Sigmoid colon (tissue), 6 donors: ENCODE measurements at regions not wholly inside any gene's neighbourhood (a gene's known extent, or its start where the extent isn't known, plus 50 kb on each side); places are given as distances from the start of the nearest gene placed in this dataset.
"Not testable (repeated sequence)": the region's sequence is repeated elsewhere in the genome, so short reads cannot be mapped to it uniquely, and the experiment has no call there.

Experiments used
- DNase-seq: peaks from one replicate; pipeline ENCODE4 v3.0.0-alpha.2; 2019
- H3K27ac ChIP-seq, 4 donors: fragments of 200-600 bp; sonication (generic); one replicate each; pipeline ENCODE4 v1.5.1; 2016 to 2019; ENCODE audit warnings: mild to moderate bottlenecking in 1 of 4
- H3K27me3 ChIP-seq, 3 donors: fragments of 200-600 bp; sonication (generic); one replicate each; pipeline ENCODE4 v1.5.1; 2019; ENCODE audit warnings: mild to moderate bottlenecking in 1 of 3
- H3K36me3 ChIP-seq, 4 donors: fragments of 200-600 bp; sonication (generic); one replicate each; pipeline ENCODE4 v1.5.1; 2016 to 2019
- H3K4me1 ChIP-seq, 4 donors: fragments of 200-600 bp; sonication (generic); one replicate each; pipeline ENCODE4 v1.5.1; 2017 to 2019
- H3K4me3 ChIP-seq, 4 donors: fragments of 200-600 bp; sonication (generic); one replicate each; pipeline ENCODE4 v1.5.1; 2017 to 2019; ENCODE audit warnings: mild to moderate bottlenecking in 2 of 4, moderate library complexity in 1 of 4
- H3K9me3 ChIP-seq, 4 donors: fragments of 200-600 bp in 3 of 4; sonication (generic) in 3 of 4; one replicate each; pipeline versions ENCODE4 v1.5.1 to v1.6.1; 2013 to 2019
- CTCF ChIP-seq, 4 experiments: fragments of 450-650 bp in 3 of 4; fragments of 200-600 bp in 1 of 4; IDR thresholded peaks; one replicate each; pipeline ENCODE4 v1.5.1; 2016 to 2019; ENCODE audit warnings: antibody characterized with exemption in 4 of 4, mild to moderate bottlenecking in 3 of 4, moderate library complexity in 2 of 4
- EP300 ChIP-seq, 4 donors: sonication (generic); formaldehyde crosslinking; IDR thresholded peaks; one replicate each; pipeline ENCODE4 v1.6.1; 2017; ENCODE audit warnings: antibody characterized with exemption in 4 of 4
- POLR2A ChIP-seq, 2 donors: fragments of 450-650 bp; IDR thresholded peaks; one replicate each; pipeline ENCODE4 v1.6.1; 2016; ENCODE audit warnings: antibody characterized with exemption in 2 of 2, mild to moderate bottlenecking in 2 of 2, moderate library complexity in 2 of 2
- POLR2AphosphoS5 ChIP-seq, 4 donors: sonication (generic); formaldehyde crosslinking; IDR thresholded peaks; one replicate each; pipeline ENCODE4 v1.6.1; 2017; ENCODE audit warnings: antibody characterized with exemption in 4 of 4
- WGBS, 2 donors: extraction: QIAGEN DNeasy Blood & Tissue Kit; methylation state at CpG; one replicate each; pipeline ENCODE4 v1.1.7; 2013; 5-methylcytosine and 5-hydroxymethylcytosine counted together
- intact Hi-C: fragments of 100-400 bp; cut with DNase I; formaldehyde crosslinking; loops from one replicate; pipeline ENCODE4 v1.15.1; 2023
- donor health status: healthy with polysubstance abuse.
- donor health status: healthy.

DNA sequence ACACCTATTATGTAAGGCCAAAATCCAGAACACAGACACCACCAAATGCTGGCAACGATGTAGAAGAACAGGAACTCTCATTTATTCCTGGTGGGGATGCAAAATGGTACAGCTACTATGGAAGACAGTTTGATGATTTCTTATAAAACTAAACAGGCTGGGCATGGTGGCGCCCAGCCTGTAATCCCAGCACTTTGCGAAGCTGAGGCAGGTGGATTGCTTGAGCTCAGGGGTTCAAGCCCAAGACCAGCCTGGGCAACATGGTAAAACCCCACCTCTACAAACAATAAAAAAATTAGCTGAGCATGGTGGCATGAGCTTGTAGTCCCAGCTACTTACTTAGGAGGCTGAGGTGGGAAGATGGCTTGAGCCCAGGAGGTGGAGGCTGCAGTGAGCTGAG lies 98.3 kb downstream of the TUBA3C start:
- no peak overlapping the region for H3K27ac ChIP-seq
- DNase-seq = no peak
- 70 to 72% methylated on average over 3 of the region's 3 CpGs for WGBS, 2 donors
- TF ChIP-seq POLR2A (IDR thresholded peaks at IDR 0.05) (no peak), POLR2AphosphoS5 (IDR thresholded peaks at IDR 0.05) (no peak), EP300 (IDR thresholded peaks at IDR 0.05) (no peak), CTCF (IDR thresholded peaks at IDR 0.05) (no peak)
- no peaks in the 10 kb centered on the region for H3K27me3 ChIP-seq
- intact Hi-C loops = no loop called here
- peaks cover 0 to 3% (median 1%) of the 10 kb centered on the region in 4 donors for H3K9me3 ChIP-seq
- no peaks in the 10 kb centered on the region for H3K36me3 ChIP-seq
- no peak overlapping the region for H3K4me3 ChIP-seq
- no peaks in the 10 kb centered on the region for H3K4me1 ChIP-seq

DNA sequence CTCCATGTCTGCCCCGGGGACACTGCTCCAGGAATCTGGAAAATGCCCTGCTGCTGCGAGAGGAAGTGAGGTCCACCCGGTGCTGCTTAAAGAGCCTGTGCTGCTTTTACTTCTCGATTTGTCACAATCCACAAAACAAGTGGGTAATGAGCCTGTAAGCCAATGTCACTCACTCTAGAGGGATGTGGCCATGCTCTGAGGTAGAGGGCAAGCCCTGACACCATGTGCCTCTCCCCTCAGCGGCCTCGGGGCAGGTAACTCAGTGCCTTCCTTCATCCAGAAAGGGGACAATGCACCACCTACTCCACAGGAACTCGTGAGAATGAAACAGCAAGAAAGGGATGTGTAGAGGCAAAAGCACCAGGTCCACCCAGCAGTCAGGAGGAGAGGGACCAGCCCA lies 106.2 kb downstream of the TUBA3C start:
- no peak for DNase-seq
- Histone ChIP-seq H3K4me3 (no peak overlapping the region), H3K4me1 (no peaks in the 10 kb centered on the region), H3K36me3 (no peaks in the 10 kb centered on the region), H3K27ac (no peak overlapping the region), H3K27me3 (no peaks in the 10 kb centered on the region), H3K9me3 (peaks cover 0 to 9% (median 0%) of the 10 kb centered on the region in 4 donors)
- intact Hi-C loops = no loop called here
- TF ChIP-seq EP300 (IDR thresholded peaks at IDR 0.05) = no peak
- WGBS, 2 donors = 80 to 82% methylated on average over 7 of the region's 7 CpGs

GRCh38 chr13:19074519-19074918 lies 107.1 kb downstream of the TUBA3C start:
- Histone ChIP-seq H3K27me3 (no peaks in the 10 kb centered on the region), H3K4me1 (no peaks in the 10 kb centered on the region), H3K36me3 (no peaks in the 10 kb centered on the region), H3K9me3 (peaks cover 0 to 9% (median 0%) of the 10 kb centered on the region in 4 donors), H3K27ac (no peak overlapping the region), H3K4me3 (no peak overlapping the region)
- TF ChIP-seq POLR2AphosphoS5 (IDR thresholded peaks at IDR 0.05) (no peak), POLR2A (IDR thresholded peaks at IDR 0.05) (no peak), CTCF (IDR thresholded peaks at IDR 0.05) (no peak), EP300 (IDR thresholded peaks at IDR 0.05) (no peak)
- intact Hi-C loops = no loop called here
- WGBS, 2 donors = 87 to 88% methylated on average over 8 of the region's 8 CpGs
- DNase-seq = no peak

- H3K36me3 ChIP-seq, H3K27ac ChIP-seq, intact Hi-C loops, H3K9me3 ChIP-seq, H3K4me3 ChIP-seq, DNase-seq, H3K27me3 ChIP-seq, H3K4me1 ChIP-seq: not testable (repeated sequence)
- 74 to 78% methylated on average over 6 of the region's 6 CpGs for WGBS, 2 donors
Measured at GRCh38 chr13:19074106-19074505, 107.5 kb downstream of the TUBA3C start.

DNA sequence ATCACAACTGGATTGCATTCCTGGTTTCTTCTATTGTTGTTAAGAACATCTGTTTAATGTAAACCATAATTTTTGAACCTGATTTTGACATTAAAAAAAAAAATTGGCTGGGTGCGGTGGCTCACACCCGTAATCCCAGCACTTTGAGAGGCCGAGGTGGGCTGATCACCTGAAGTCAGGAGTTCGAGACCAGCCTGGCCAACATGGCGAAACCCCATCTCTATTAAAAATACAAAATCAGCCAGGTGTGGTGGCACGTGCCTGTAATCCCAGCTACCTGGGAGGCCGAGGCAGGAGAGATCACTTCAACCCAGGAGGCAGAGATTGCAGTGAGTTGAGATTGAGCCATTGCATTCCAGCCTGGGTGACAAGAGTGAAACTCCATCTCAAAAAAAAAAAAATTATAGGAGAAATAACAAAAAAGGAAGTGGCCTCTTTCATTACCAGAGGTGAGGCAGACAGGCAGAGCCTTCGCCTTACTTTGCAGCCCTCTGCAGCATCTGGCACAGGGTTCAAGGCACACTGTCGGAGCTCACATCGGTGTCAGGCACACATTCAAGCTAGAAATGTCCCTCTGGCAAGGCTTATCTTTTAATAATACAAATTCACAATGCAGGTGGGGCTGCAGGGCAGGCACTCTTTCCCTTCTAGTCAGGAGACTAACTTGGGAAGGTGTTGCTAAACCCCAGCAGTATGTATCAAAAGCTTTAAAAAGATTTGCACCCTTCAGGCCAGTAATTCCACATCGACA lies 108.5 kb downstream of the TUBA3C start:
- H3K4me3 ChIP-seq, DNase-seq, H3K4me1 ChIP-seq, H3K36me3 ChIP-seq, H3K27me3 ChIP-seq, H3K27ac ChIP-seq, intact Hi-C loops: not testable (repeated sequence)
- WGBS, 2 donors = 81 to 85% methylated on average over 11 of the region's 11 CpGs
- H3K9me3 ChIP-seq = peaks cover 0 to 12% (median 0%) of the 10 kb centered on the region in 4 donors

DNA sequence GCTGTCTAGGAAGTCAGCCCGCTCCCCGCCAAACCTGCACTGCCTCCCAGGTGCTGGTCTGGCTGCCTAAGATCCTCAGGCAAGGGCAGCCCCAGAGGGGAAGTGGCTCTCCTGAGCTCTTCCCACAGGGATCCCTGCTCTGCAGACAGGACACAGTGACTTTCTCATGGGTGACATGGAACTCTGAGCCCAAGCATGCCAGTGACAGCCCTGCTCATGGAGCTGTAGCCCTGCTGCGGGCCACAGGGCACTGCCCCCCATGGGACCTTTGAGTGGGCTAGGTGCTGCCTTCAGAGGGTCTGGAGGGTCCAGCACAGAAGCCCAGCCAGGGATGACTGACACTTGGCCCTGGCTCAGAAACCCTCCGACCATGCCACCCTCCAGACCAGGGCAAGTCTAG lies 109.1 kb downstream of the TUBA3C start:
- Histone ChIP-seq H3K27me3 (no peaks in the 10 kb centered on the region), H3K9me3 (peaks cover 0 to 12% (median 0%) of the 10 kb centered on the region in 4 donors), H3K4me3 (no peak overlapping the region), H3K27ac (no peak overlapping the region), H3K4me1 (no peaks in the 10 kb centered on the region), H3K36me3 (no peaks in the 10 kb centered on the region)
- intact Hi-C loops = no loop called here
- no peak for DNase-seq
- 84 to 91% methylated on average over 4 of the region's 4 CpGs for WGBS, 2 donors
- TF ChIP-seq POLR2AphosphoS5 (IDR thresholded peaks at IDR 0.05) (no peak), CTCF (IDR thresholded peaks at IDR 0.05) (no peak), POLR2A (IDR thresholded peaks at IDR 0.05) (no peak), EP300 (IDR thresholded peaks at IDR 0.05) (no peak)
